ENCODE measurements at regions not wholly inside any gene's neighbourhood (a gene's known extent, or its start where the extent isn't known, plus 50 kb on each side); places are given as distances from the start of the nearest gene placed in this dataset.

DNA sequence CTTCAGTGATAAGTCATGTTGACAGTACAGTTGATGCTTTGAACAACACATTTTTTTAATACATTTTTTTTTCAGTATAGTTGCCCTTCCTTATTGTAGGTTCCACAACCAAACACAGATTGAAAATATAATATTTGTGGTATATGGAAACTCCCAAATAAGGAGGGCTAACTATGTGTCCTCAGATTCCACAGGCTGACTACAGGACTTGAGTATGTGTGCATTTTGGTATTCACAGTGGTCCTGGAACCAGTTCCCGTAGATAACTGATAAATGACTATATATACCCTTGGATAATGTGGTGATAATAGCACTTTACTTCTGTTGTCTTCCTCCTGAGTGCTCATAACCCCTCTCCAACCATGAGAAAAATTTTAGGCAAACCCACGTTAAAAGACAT, 111.6 kb upstream of the NUDT6 start:
- H3K4me1 Mint-ChIP-seq (ENCODE audit: unreplicated experiment), result peaks cover 4% of the 10 kb centered on the region
- H3K36me3 Mint-ChIP-seq (ENCODE audit: low read depth, unreplicated experiment), result no peaks in the 10 kb centered on the region
- no peak for DNase-seq (ENCODE audit: low spot score)
- no peak overlapping the region for H3K4me3 Mint-ChIP-seq (ENCODE audit: unreplicated experiment)
- H3K9me3 Mint-ChIP-seq (ENCODE audit: unreplicated experiment), result no peaks in the 10 kb centered on the region
- TF ChIP-seq, protein P1, sequence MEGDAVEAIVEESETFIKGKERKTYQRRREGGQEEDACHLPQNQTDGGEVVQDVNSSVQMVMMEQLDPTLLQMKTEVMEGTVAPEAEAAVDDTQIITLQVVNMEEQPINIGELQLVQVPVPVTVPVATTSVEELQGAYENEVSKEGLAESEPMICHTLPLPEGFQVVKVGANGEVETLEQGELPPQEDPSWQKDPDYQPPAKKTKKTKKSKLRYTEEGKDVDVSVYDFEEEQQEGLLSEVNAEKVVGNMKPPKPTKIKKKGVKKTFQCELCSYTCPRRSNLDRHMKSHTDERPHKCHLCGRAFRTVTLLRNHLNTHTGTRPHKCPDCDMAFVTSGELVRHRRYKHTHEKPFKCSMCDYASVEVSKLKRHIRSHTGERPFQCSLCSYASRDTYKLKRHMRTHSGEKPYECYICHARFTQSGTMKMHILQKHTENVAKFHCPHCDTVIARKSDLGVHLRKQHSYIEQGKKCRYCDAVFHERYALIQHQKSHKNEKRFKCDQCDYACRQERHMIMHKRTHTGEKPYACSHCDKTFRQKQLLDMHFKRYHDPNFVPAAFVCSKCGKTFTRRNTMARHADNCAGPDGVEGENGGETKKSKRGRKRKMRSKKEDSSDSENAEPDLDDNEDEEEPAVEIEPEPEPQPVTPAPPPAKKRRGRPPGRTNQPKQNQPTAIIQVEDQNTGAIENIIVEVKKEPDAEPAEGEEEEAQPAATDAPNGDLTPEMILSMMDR (IDR thresholded peaks at IDR 0.05; ENCODE audit: unreplicated experiment), result no peak
- no peak overlapping the region for H3K27ac Mint-ChIP-seq (ENCODE audit: unreplicated experiment)
- no peaks in the 10 kb centered on the region for H3K27me3 Mint-ChIP-seq (ENCODE audit: unreplicated experiment)

DNA sequence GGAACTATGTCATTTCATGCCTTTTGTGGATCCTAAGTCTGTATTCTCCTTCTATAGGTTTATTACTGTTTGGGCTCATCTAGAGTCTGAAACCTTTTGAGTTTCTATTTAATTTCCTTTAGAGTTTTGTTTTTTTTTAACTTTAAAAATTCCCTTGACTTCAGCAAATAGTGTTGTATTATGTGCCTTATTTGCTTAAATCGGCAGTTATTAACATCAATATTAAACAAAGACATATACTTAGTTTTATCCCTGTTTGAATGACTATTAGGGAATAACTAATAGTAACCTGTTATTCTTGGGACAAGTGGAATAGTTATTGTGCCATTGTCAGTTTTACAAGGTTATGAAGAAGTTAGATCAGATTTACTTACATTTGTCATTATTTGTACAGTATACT, 112.8 kb upstream of the NUDT6 start:
- Mint-ChIP-seq H3K27me3 (ENCODE audit: unreplicated experiment) (no peaks in the 10 kb centered on the region), H3K27ac (ENCODE audit: unreplicated experiment) (no peak overlapping the region), H3K36me3 (ENCODE audit: low read depth, unreplicated experiment) (no peaks in the 10 kb centered on the region), H3K4me3 (ENCODE audit: unreplicated experiment) (no peak overlapping the region), H3K9me3 (ENCODE audit: unreplicated experiment) (no peaks in the 10 kb centered on the region), H3K4me1 (ENCODE audit: unreplicated experiment) (peaks cover 4% of the 10 kb centered on the region)
- TF ChIP-seq, protein P1 (IDR thresholded peaks at IDR 0.05; ENCODE audit: unreplicated experiment), result no peak
- DNase-seq (ENCODE audit: low spot score), result no peak

DNA sequence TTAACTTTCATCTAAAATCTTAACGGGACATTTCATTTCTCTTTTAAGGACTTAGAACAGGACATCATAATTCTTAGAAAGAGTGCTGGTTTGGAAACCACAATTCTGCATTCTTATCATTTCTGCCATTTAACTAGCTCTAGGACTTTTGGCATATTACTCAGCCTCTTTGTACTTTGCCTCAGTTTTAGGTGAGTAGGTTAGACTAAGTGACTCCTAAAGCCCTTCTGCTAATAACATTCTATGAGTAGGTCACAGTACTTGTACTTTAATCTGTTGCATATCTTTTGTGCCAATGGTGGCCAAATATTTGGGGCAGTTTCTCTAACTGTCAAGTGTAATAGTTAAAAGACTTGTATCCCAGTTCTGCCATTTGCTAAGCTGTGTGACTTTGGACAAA, 115.4 kb upstream of the NUDT6 start:
- no peak overlapping the region for H3K27ac Mint-ChIP-seq (ENCODE audit: unreplicated experiment)
- H3K27me3 Mint-ChIP-seq (ENCODE audit: unreplicated experiment), result no peaks in the 10 kb centered on the region
- peaks cover 4% of the 10 kb centered on the region for H3K4me1 Mint-ChIP-seq (ENCODE audit: unreplicated experiment)
- H3K36me3 Mint-ChIP-seq (ENCODE audit: low read depth, unreplicated experiment), result peaks cover 11% of the 10 kb centered on the region
- TF ChIP-seq, protein P1 (IDR thresholded peaks at IDR 0.05; ENCODE audit: unreplicated experiment), result no peak
- no peak for DNase-seq (ENCODE audit: low spot score)
- no peak overlapping the region for H3K4me3 Mint-ChIP-seq (ENCODE audit: unreplicated experiment)
- no peaks in the 10 kb centered on the region for H3K9me3 Mint-ChIP-seq (ENCODE audit: unreplicated experiment)

DNA sequence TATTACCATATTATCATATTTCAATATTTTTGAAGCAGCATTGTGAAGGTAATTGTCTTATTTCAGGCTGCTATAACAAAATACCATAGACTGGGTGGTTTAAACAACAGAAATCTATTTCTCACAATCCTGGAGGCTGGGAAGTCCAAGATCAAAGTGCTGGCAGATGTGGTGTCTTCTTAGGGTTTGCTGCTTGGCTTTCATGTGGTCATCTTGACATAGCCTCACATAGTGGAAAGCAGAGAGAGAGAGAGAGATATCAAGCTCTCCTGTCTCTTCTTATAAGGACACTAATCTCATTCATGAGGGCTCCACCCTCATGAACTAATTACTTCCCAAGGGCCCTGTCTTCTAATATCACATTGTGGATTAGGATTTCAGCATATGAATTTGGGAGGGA, 119.7 kb upstream of the NUDT6 start:
- DNase-seq (ENCODE audit: low spot score), result no peak
- no peaks in the 10 kb centered on the region for H3K9me3 Mint-ChIP-seq (ENCODE audit: unreplicated experiment)
- no peaks in the 10 kb centered on the region for H3K27me3 Mint-ChIP-seq (ENCODE audit: unreplicated experiment)
- peaks cover 16% of the 10 kb centered on the region for H3K36me3 Mint-ChIP-seq (ENCODE audit: low read depth, unreplicated experiment)
- TF ChIP-seq, protein P1 (IDR thresholded peaks at IDR 0.05; ENCODE audit: unreplicated experiment), result no peak
- no peak overlapping the region for H3K27ac Mint-ChIP-seq (ENCODE audit: unreplicated experiment)
- peak overlapping the region; percentile 45 for H3K4me3 Mint-ChIP-seq (ENCODE audit: unreplicated experiment)
- H3K4me1 Mint-ChIP-seq (ENCODE audit: unreplicated experiment), result no peaks in the 10 kb centered on the region

DNA sequence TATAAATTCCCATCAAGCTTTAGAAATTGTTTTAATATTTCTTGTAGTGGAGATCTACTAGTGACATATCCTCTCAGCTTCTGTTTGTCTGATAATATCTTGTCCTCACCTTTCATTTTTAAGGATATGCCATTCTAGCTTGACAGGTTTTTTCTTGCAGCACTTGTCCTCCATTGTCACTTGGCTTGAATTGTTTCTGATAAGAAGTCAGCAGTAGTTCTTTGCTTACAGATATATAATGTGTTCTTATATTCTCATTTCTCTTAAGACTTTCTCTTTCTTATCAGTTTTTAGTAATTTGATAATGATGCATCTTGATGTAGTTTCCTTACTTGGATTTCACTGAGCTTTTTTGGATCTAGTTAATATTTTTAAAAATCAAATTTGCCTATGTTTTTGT, 120.6 kb upstream of the NUDT6 start:
- Mint-ChIP-seq H3K36me3 (ENCODE audit: low read depth, unreplicated experiment) (peaks cover 19% of the 10 kb centered on the region), H3K4me1 (ENCODE audit: unreplicated experiment) (no peaks in the 10 kb centered on the region), H3K27me3 (ENCODE audit: unreplicated experiment) (no peaks in the 10 kb centered on the region), H3K9me3 (ENCODE audit: unreplicated experiment) (no peaks in the 10 kb centered on the region), H3K27ac (ENCODE audit: unreplicated experiment) (no peak overlapping the region), H3K4me3 (ENCODE audit: unreplicated experiment) (peak overlapping the region; percentile 1)
- TF ChIP-seq, protein P1 (IDR thresholded peaks at IDR 0.05; ENCODE audit: unreplicated experiment), result no peak
- DNase-seq (ENCODE audit: low spot score), result no peak

Data from endothelial cell (in vitro differentiated cells).